ENCODE measurements at regions not wholly inside any gene's neighbourhood (a gene's known extent, or its start where the extent isn't known, plus 50 kb on each side); places are given as distances from the start of the nearest gene placed in this dataset.

- Histone ChIP-seq H3K27ac (no peak overlapping the region), H3K27me3 (no peaks in the 10 kb centered on the region), H3K4me3 (no peak overlapping the region), H3K9me3 (replicated peaks in 1 of 3) (no peaks in the 10 kb centered on the region), H3K36me3 (replicated peaks in 1 of 2) (no peaks in the 10 kb centered on the region), H3K4me1 (replicated peaks in 1 of 2) (no peaks in the 10 kb centered on the region)
- intact Hi-C loops (cut with DNase I): no loop called here
- WGBS, 4 donors: 55 to 69% (median 66%) methylated on average over 5 of the region's 5 CpGs
- no peak for DNase-seq
- TF ChIP-seq CTCF (IDR thresholded peaks at IDR 0.05): no peak
- TF ChIP-seq POLR2A (IDR thresholded peaks at IDR 0.05): no peak
Measured at GRCh38 chr12:5375547-5376295, 56.2 kb upstream of the NTF3 start.

- Histone ChIP-seq H3K9me3 (replicated peaks in 1 of 3) (no peaks in the 10 kb centered on the region), H3K36me3 (replicated peaks in 1 of 2) (no peaks in the 10 kb centered on the region), H3K4me3 (no peak overlapping the region), H3K27me3 (no peaks in the 10 kb centered on the region), H3K27ac (no peak overlapping the region), H3K4me1 (replicated peaks in 1 of 2) (no peaks in the 10 kb centered on the region)
- intact Hi-C loops (cut with DNase I): no loop called here
- WGBS, 4 donors: 77 to 81% (median 79%) methylated on average over 5 of the region's 5 CpGs
- DNase-seq: no peak
- no peak for TF ChIP-seq CTCF (IDR thresholded peaks at IDR 0.05)
- no peak for TF ChIP-seq POLR2A (IDR thresholded peaks at IDR 0.05)
Measured at GRCh38 chr12:5376591-5377207, 55.2 kb upstream of the NTF3 start.

- no peaks in the 10 kb centered on the region for H3K27me3 ChIP-seq
Measured at GRCh38 chr12:5377997-5378592, 53.8 kb upstream of the NTF3 start.

More at GRCh38 chr12:5377997-5378592, 53.8 kb upstream of the NTF3 start:
- H3K9me3 ChIP-seq (replicated peaks in 1 of 3): no peaks in the 10 kb centered on the region
- DNase-seq: no peak
- WGBS, 4 donors: 42 to 47% (median 44%) methylated on average over 10 to 12 of the region's 12 CpGs
- H3K4me1 ChIP-seq (replicated peaks in 1 of 2): no peaks in the 10 kb centered on the region
- H3K36me3 ChIP-seq (replicated peaks in 1 of 2): no peaks in the 10 kb centered on the region
- TF ChIP-seq CTCF (IDR thresholded peaks at IDR 0.05): no peak
- no peak for TF ChIP-seq POLR2A (IDR thresholded peaks at IDR 0.05)
- H3K27ac ChIP-seq: no peak overlapping the region
- no peak overlapping the region for H3K4me3 ChIP-seq
- intact Hi-C loops (cut with DNase I): no loop called here

All from adrenal gland (tissue), 9 donors.